ENCODE measurements at regions not wholly inside any gene's neighbourhood (a gene's known extent, or its start where the extent isn't known, plus 50 kb on each side); places are given as distances from the start of the nearest gene placed in this dataset.

DNA sequence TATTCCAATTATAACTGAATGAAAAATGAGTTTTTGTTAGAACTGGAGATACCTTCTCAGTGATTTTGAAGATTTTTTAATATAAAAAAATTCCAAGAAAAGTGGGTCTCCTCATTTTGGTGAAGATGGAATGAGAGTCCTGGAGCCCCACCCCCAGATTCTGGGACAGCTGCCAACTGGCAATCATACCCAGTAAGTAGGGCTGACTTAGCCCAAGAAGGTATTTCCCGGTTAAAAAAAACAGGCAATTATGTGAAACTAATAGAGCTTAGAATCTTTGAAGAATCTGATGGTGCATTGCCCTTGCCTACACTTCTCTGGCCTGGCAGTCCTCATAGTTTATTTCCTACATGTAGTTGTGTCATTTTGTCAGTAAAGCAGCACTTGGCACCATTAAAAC, 52.8 kb upstream of the VWDE start:
- TF ChIP-seq EZH2phosphoT487 (IDR thresholded peaks at IDR 0.05; ENCODE audit: low read length) (no peak), EZH2 (optimal IDR thresholded peaks at IDR 0.05; ENCODE audit: low read depth, low read length) (no peak)
- TF ChIP-seq, protein P1, sequence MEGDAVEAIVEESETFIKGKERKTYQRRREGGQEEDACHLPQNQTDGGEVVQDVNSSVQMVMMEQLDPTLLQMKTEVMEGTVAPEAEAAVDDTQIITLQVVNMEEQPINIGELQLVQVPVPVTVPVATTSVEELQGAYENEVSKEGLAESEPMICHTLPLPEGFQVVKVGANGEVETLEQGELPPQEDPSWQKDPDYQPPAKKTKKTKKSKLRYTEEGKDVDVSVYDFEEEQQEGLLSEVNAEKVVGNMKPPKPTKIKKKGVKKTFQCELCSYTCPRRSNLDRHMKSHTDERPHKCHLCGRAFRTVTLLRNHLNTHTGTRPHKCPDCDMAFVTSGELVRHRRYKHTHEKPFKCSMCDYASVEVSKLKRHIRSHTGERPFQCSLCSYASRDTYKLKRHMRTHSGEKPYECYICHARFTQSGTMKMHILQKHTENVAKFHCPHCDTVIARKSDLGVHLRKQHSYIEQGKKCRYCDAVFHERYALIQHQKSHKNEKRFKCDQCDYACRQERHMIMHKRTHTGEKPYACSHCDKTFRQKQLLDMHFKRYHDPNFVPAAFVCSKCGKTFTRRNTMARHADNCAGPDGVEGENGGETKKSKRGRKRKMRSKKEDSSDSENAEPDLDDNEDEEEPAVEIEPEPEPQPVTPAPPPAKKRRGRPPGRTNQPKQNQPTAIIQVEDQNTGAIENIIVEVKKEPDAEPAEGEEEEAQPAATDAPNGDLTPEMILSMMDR (IDR thresholded peaks at IDR 0.05; ENCODE audit: low read length) = no peak

DNA sequence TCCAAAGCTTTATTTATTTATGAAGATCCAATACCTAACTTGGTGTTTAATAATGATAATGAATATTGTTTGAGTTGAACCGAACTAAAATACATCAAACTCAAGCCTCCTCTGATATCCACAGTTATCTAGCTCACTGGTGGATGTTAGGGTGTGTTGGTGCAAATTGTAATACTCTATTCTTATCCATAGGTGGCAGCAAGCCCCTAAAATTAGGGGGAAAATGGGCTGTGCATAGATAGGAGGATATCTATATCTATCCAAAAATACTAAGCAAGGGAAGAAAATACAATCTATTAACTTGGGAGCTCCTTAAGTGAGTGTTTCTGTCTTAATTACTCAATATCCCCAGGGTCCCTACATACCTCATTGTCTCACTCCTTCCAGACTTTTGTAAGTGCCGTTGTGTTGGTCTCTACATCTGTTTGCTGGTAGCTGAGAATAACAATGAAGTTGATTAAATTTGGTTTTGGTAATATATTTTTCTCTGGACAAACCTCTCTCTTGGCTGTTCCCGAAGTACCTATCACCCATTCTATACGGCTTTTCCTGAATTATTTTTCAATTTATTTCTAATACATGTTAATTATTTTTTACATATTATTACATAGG, 55.0 kb upstream of the VWDE start:
- Histone ChIP-seq H3K79me2 (ENCODE audit: low read length) (no peaks in the 10 kb centered on the region), H3K4me2 (ENCODE audit: low read depth, low read length) (no peak overlapping the region), H3K9me2 (replicated peaks; ENCODE audit: insufficient read depth, low read length) (no peaks in the 10 kb centered on the region), H3K4me3 (ENCODE audit: low read length) (no peak overlapping the region), H3K9me3 (replicated peaks; ENCODE audit: insufficient read depth, low read length) (no peaks in the 10 kb centered on the region), H3K4me1 (ENCODE audit: low read length) (no peaks in the 10 kb centered on the region), H3K27me3 (replicated peaks; ENCODE audit: insufficient read depth, low read length) (no peaks in the 10 kb centered on the region), H4K20me1 (ENCODE audit: insufficient read depth, low read length) (no peaks in the 10 kb centered on the region), H3K27ac (ENCODE audit: low read length) (no peak overlapping the region), H3K9ac (ENCODE audit: low read length) (no peak overlapping the region), H3K36me3 (replicated peaks; ENCODE audit: insufficient read depth, low read length) (no peaks in the 10 kb centered on the region), H2AFZ (ENCODE audit: low read length) (no peak overlapping the region), H3F3A (ENCODE audit: insufficient read depth, low read length) (no peaks in the 10 kb centered on the region)
- TF ChIP-seq EZH2phosphoT487 (IDR thresholded peaks at IDR 0.05; ENCODE audit: low read length) = no peak
- TF ChIP-seq, protein P1 (IDR thresholded peaks at IDR 0.05; ENCODE audit: low read length) = peak; percentile 83
- DNase-seq = peak; percentile 53

More for the DNA sequence above, 52.8 kb upstream of the VWDE start:
- no peak overlapping the region for H3K4me3 ChIP-seq (ENCODE audit: low read length)
- no peaks in the 10 kb centered on the region for H3K9me2 ChIP-seq (replicated peaks; ENCODE audit: insufficient read depth, low read length)
- DNase-seq = no peak
- no peaks in the 10 kb centered on the region for H4K20me1 ChIP-seq (ENCODE audit: insufficient read depth, low read length)
- H3K79me2 ChIP-seq (ENCODE audit: low read length) = no peaks in the 10 kb centered on the region
- H3K4me2 ChIP-seq (ENCODE audit: low read depth, low read length) = no peak overlapping the region
- H2AFZ ChIP-seq (ENCODE audit: low read length) = no peak overlapping the region
- no peaks in the 10 kb centered on the region for H3K9me3 ChIP-seq (replicated peaks; ENCODE audit: insufficient read depth, low read length)
- H3K36me3 ChIP-seq (replicated peaks; ENCODE audit: insufficient read depth, low read length) = no peaks in the 10 kb centered on the region
- no peaks in the 10 kb centered on the region for H3K27me3 ChIP-seq (replicated peaks; ENCODE audit: insufficient read depth, low read length)
- H3K4me1 ChIP-seq (ENCODE audit: low read length) = no peaks in the 10 kb centered on the region
- H3F3A ChIP-seq (ENCODE audit: insufficient read depth, low read length) = no peaks in the 10 kb centered on the region
- no peak overlapping the region for H3K27ac ChIP-seq (ENCODE audit: low read length)
- no peak overlapping the region for H3K9ac ChIP-seq (ENCODE audit: low read length)

DNA sequence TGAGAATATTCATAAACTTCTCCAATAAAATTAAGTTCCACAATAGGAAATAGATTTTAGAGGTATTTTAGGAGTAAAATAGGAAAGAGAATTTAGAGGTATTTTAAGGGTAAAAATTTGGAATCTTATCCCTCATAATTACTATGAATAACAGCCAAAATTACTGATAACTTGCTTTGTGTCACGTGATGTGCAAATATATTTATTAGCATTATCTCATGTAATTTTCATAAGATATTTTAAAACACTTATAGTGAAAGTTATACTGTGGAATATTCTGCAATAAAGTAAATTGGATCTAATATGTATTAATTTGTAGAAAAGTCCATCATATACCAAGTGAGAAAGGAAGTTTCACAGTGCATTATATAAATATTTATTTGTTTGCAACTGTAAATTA, 64.2 kb upstream of the VWDE start:
- no peaks in the 10 kb centered on the region for H3K9me3 ChIP-seq (replicated peaks; ENCODE audit: insufficient read depth, low read length)
- H3K9ac ChIP-seq (ENCODE audit: low read length) = no peak overlapping the region
- H3K4me3 ChIP-seq (ENCODE audit: low read length) = no peak overlapping the region
- no peak overlapping the region for H2AFZ ChIP-seq (ENCODE audit: low read length)
- no peaks in the 10 kb centered on the region for H3K79me2 ChIP-seq (ENCODE audit: low read length)
- H3K4me1 ChIP-seq (ENCODE audit: low read length) = no peaks in the 10 kb centered on the region
- H3K27ac ChIP-seq (ENCODE audit: low read length) = no peak overlapping the region
- H3K36me3 ChIP-seq (replicated peaks; ENCODE audit: insufficient read depth, low read length) = no peaks in the 10 kb centered on the region
- H4K20me1 ChIP-seq (ENCODE audit: insufficient read depth, low read length) = no peaks in the 10 kb centered on the region
- no peaks in the 10 kb centered on the region for H3K9me2 ChIP-seq (replicated peaks; ENCODE audit: insufficient read depth, low read length)
- no peaks in the 10 kb centered on the region for H3K27me3 ChIP-seq (replicated peaks; ENCODE audit: insufficient read depth, low read length)
- H3K4me2 ChIP-seq (ENCODE audit: low read depth, low read length) = no peak overlapping the region
- DNase-seq = no peak
- no peaks in the 10 kb centered on the region for H3F3A ChIP-seq (ENCODE audit: insufficient read depth, low read length)
- TF ChIP-seq, protein P1 (IDR thresholded peaks at IDR 0.05; ENCODE audit: low read length) = no peak
- TF ChIP-seq EZH2phosphoT487 (IDR thresholded peaks at IDR 0.05; ENCODE audit: low read length) (no peak), EZH2 (optimal IDR thresholded peaks at IDR 0.05; ENCODE audit: low read depth, low read length) (no peak)

Measured in MM.1S (cell line).